HCT116 (cell line): ENCODE measurements at regions not wholly inside any gene's neighbourhood (a gene's known extent, or its start where the extent isn't known, plus 50 kb on each side); places are given as distances from the start of the nearest gene placed in this dataset.

ENCODE experiments used
- ATAC-seq: fragments of 200-7000 bp; cut with Tn5 transposase; 2 replicates; pipeline ENCODE4 v1.9.1; 2020; ENCODE audit warnings: mild to moderate bottlenecking, moderate library complexity
- BruUV-seq: library from RNA; stranded (reverse); fragments of 400-500 nt; replicated peaks from 2 replicates; lab custom pipeline; 2021; lab: Mats Ljungman, UMichigan
- CTCF ChIA-PET: fragments of 300-600 bp; sonication (Branson Sonifier 250); formaldehyde crosslinking; loops from one replicate; lab custom pipeline; 2021; ENCODE audit warnings: antibody characterized with exemption; lab: Charles Lee
- POLR2A ChIA-PET: fragments of 300-600, 350-600 bp; sonication (Branson Sonifier 250); formaldehyde crosslinking; loops from one replicate; lab custom pipeline; 2021; ENCODE audit warnings: antibody characterized with exemption; lab: Charles Lee
- RAD21 ChIA-PET, 2 experiments: fragments of 300-600 bp; sonication (Branson Sonifier 250); formaldehyde crosslinking; loops; one replicate each; lab custom pipeline; 2023; ENCODE audit warnings: low total read pairs in 2 of 2; ENCODE audit not compliant: uncharacterized antibody in 2 of 2, unreplicated experiment in 2 of 2, low non-redundant PET in 1 of 2; lab: Charles Lee
- DNase-seq: peaks from one replicate; pipeline ENCODE4 v3.0.0-alpha.2; 2010; ENCODE audit warnings: low read depth, low spot score
- H2AFZ ChIP-seq: fragments of 200-600 bp; shearing (Covaris generic), sonication (generic); 2 replicates; pipeline ENCODE4 v1.6.1; 2017; ENCODE audit warnings: low read depth, mixed run types, mixed read lengths, antibody characterized with exemption, low read length; ENCODE audit not compliant: poor library complexity, severe bottlenecking
- H3K27ac ChIP-seq: 2 replicates; pipeline ENCODE4 v1.5.1; 2012; ENCODE audit warnings: low read depth, low read length
- H3K27me3 ChIP-seq: fragments of 200-600 bp; sonication (generic); 2 replicates; pipeline ENCODE4 v1.6.1; 2016; ENCODE audit warnings: mixed run types, low read length, mixed read lengths; ENCODE audit not compliant: insufficient read depth
- H3K36me3 ChIP-seq, 2 experiments: fragments of 200-500 bp in 1 of 2; fragments of 200-600 bp in 1 of 2; sonication (Bioruptor generic) in 1 of 2; sonication (generic) in 1 of 2; 2 replicates each; pipeline versions ENCODE4 v1.5.1 to v1.6.1; 2014 to 2016; ENCODE audit warnings: low read length in 2 of 2, inconsistent platforms in 1 of 2, mixed read lengths in 1 of 2, mixed run types in 1 of 2; ENCODE audit not compliant: insufficient read depth in 2 of 2, control insufficient read depth in 1 of 2
- H3K4me1 ChIP-seq, 2 experiments: fragments of 200-600 bp in 1 of 2; sonication (generic) in 1 of 2; 2 replicates each; pipeline versions ENCODE4 v1.5.1 to v1.6.1; 2012 to 2017; ENCODE audit warnings: low read length in 2 of 2, inconsistent platforms in 1 of 2, mild to moderate bottlenecking in 1 of 2, mixed read lengths in 1 of 2, mixed run types in 1 of 2, moderate library complexity in 1 of 2; ENCODE audit not compliant: insufficient read depth in 2 of 2, control insufficient read depth in 1 of 2
- H3K4me2 ChIP-seq: fragments of 200-600 bp; sonication (generic); 2 replicates; pipeline ENCODE4 v1.6.1; 2017; ENCODE audit warnings: mixed run types, low read length, mixed read lengths
- H3K4me3 ChIP-seq, 2 experiments: fragments of 200-600 bp in 1 of 2; sonication (generic) in 1 of 2; replicated peaks in 1 of 2; 2 replicates each; pipeline ENCODE4 v1.5.1; 2011 to 2016; ENCODE audit warnings: low read length in 2 of 2, control low read depth in 1 of 2, low read depth in 1 of 2, mild to moderate bottlenecking in 1 of 2, mixed read lengths in 1 of 2, mixed run types in 1 of 2
- H3K79me2 ChIP-seq: fragments of 200-600 bp; sonication (generic); 2 replicates; pipeline ENCODE4 v1.6.1; 2017; ENCODE audit warnings: mild to moderate bottlenecking, mixed run types, low read length, moderate library complexity, mixed read lengths; ENCODE audit not compliant: insufficient read depth
- H3K9ac ChIP-seq: fragments of 200-600 bp; sonication (generic); 2 replicates; pipeline ENCODE4 v1.6.1; 2016; ENCODE audit warnings: low read length, mixed read lengths
- H3K9me2 ChIP-seq: fragments of 200-600 bp; sonication (generic), shearing (Covaris generic); 2 replicates; pipeline ENCODE4 v1.6.1; 2017; ENCODE audit warnings: mixed run types, mild to moderate bottlenecking, moderate library complexity; ENCODE audit not compliant: insufficient read depth
- H3K9me3 ChIP-seq, 2 experiments: fragments of 200-500 bp in 1 of 2; fragments of 200-600 bp in 1 of 2; sonication (Bioruptor generic) in 1 of 2; sonication (generic) in 1 of 2; 2 replicates each; pipeline ENCODE4 v1.6.1; 2014 to 2017; ENCODE audit warnings: low read length in 2 of 2, mixed read lengths in 2 of 2, inconsistent platforms in 1 of 2, low read depth in 1 of 2, mild to moderate bottlenecking in 1 of 2, mixed run types in 1 of 2, moderate library complexity in 1 of 2; ENCODE audit not compliant: control insufficient read depth in 1 of 2, insufficient read depth in 1 of 2
- H4K20me1 ChIP-seq: fragments of 200-600 bp; sonication (generic), shearing (Covaris generic); 2 replicates; pipeline ENCODE4 v1.6.1; 2017; ENCODE audit warnings: mixed run types, mild to moderate bottlenecking, moderate library complexity; ENCODE audit not compliant: insufficient read depth
- CBX3 ChIP-seq: IDR thresholded peaks from 2 replicates; pipeline ENCODE4 v1.6.1; 2012; ENCODE audit warnings: low read depth
- CEBPB ChIP-seq: IDR thresholded peaks from 2 replicates; pipeline ENCODE4 v1.6.1; 2012; ENCODE audit warnings: low read depth
- EGR1 ChIP-seq: IDR thresholded peaks from 2 replicates; pipeline ENCODE4 v1.6.1; 2012; ENCODE audit warnings: low read depth
- ELF1 ChIP-seq: IDR thresholded peaks from 2 replicates; pipeline ENCODE4 v1.6.1; 2012; ENCODE audit warnings: low read depth, borderline replicate concordance
- EZH2 ChIP-seq: fragments of 200-600 bp; sonication (generic); IDR thresholded peaks from 2 replicates; pipeline ENCODE4 v1.6.1; 2017; ENCODE audit warnings: antibody characterized with exemption, mixed run types
- EZH2phosphoT487 ChIP-seq: fragments of 200-600 bp; IDR thresholded peaks from 2 replicates; pipeline ENCODE4 v1.6.1; 2018; ENCODE audit warnings: antibody characterized with exemption, borderline replicate concordance
- POLR2A ChIP-seq: IDR thresholded peaks from 2 replicates; pipeline ENCODE4 v1.7.0; 2011; ENCODE audit warnings: borderline replicate concordance; ENCODE audit not compliant: insufficient read depth, insufficient read length; ENCODE audit errors: extremely low read depth
- POLR2AphosphoS5 ChIP-seq: IDR thresholded peaks from 2 replicates; pipeline ENCODE4 v1.6.1; 2011; ENCODE audit warnings: mild to moderate bottlenecking, low read depth, low read length, moderate library complexity
- SIN3A ChIP-seq: IDR thresholded peaks from 2 replicates; pipeline ENCODE4 v1.6.1; 2012; ENCODE audit warnings: low read depth
- SP1 ChIP-seq: IDR thresholded peaks from 2 replicates; pipeline ENCODE4 v1.6.1; 2012; ENCODE audit warnings: low read depth
- SRF ChIP-seq: IDR thresholded peaks from 2 replicates; pipeline ENCODE4 v1.6.1; 2012; ENCODE audit warnings: low read depth
- TCF7L2 ChIP-seq: IDR thresholded peaks from 2 replicates; pipeline ENCODE4 v1.7.0; 2011; ENCODE audit warnings: borderline replicate concordance, inconsistent platforms; ENCODE audit not compliant: insufficient read depth, insufficient read length; ENCODE audit errors: extremely low read depth
- ZFX ChIP-seq: fragments of 450-650 bp; IDR thresholded peaks from 2 replicates; pipeline ENCODE4 v1.6.1; 2017
- ZNF274 ChIP-seq: fragments of 200-500 bp; sonication (Bioruptor generic); IDR thresholded peaks from 2 replicates; pipeline ENCODE4 v1.6.1; 2014; ENCODE audit warnings: mild to moderate bottlenecking, low read depth, low read length, inconsistent platforms
- intact Hi-C: fragments of 100-400 bp; cut with micrococcal nuclease; formaldehyde crosslinking; loops from 2 replicates; pipeline ENCODE4 v1.10.0; 2022
- TF ChIP-seq, protein P1 (sequence below): IDR thresholded peaks from 2 replicates; pipeline ENCODE4 v1.6.1; 2012
- TF ChIP-seq, protein P2 (sequence below): IDR thresholded peaks from 2 replicates; pipeline ENCODE4 v1.6.1; 2012
- TF ChIP-seq, protein P3 (sequence below): IDR thresholded peaks from 2 replicates; pipeline ENCODE4 v1.6.1; 2011; ENCODE audit warnings: mild to moderate bottlenecking, low read length, moderate library complexity; ENCODE audit not compliant: insufficient replicate concordance; ENCODE audit errors: extremely low read depth
- TF ChIP-seq, protein P4 (sequence below), 3 experiments: fragments of 200-600 bp in 1 of 3; sonication (generic) in 1 of 3; IDR thresholded peaks in 2 of 3; conservative IDR thresholded peaks in 1 of 3; 2 replicates each; pipeline ENCODE4 v1.5.1; 2012 to 2017; ENCODE audit warnings: low read depth in 2 of 3, low read length in 2 of 3, antibody characterized with exemption in 1 of 3, borderline replicate concordance in 1 of 3, control low read depth in 1 of 3, mild to moderate bottlenecking in 1 of 3, mixed read lengths in 1 of 3, mixed run types in 1 of 3, moderate library complexity in 1 of 3; ENCODE audit not compliant: insufficient read depth in 1 of 3
- TF ChIP-seq, protein P5 (sequence below): IDR thresholded peaks from 2 replicates; pipeline ENCODE4 v1.6.1; 2012; ENCODE audit warnings: low read depth

DNA sequence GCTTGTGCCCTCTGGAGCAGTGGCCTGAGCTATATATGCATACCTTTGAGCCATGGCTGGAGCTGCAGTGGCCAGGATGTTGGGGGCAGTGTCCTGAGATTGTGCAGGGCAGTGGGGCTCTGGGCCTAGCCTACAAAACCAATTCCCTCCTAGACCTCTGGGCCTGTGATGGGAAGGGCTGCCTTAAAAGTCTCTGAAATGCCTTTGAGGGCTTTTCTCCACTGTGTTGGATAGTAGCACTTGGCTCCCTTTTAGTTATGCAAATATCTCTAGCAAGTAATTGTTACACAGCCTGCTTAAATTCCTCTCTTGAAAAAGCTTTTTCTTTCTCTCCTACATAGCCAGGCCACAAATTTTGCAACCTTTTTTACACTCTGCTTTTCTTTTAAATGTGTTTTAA, 426.4 kb downstream of the ACTR3B start:
- Histone ChIP-seq H2AFZ (no peak overlapping the region), H3K9me3 (no peaks in the 10 kb centered on the region), H3K79me2 (no peaks in the 10 kb centered on the region), H3K27me3 (no peaks in the 10 kb centered on the region), H4K20me1 (no peaks in the 10 kb centered on the region), H3K36me3 (no peaks in the 10 kb centered on the region), H3K9me2 (no peaks in the 10 kb centered on the region), H3K4me2 (no peak overlapping the region), H3K4me1 (no peaks in the 10 kb centered on the region), H3K9ac (no peak overlapping the region), H3K27ac (no peak overlapping the region), H3K4me3 (no peak overlapping the region)
- no TSS peak for BruUV-seq
- intact Hi-C loops = no loop called here
- POLR2A ChIA-PET = no interaction called here
- ATAC-seq (no peak), DNase-seq (no peak)
- CTCF ChIA-PET = no interaction called here
- RAD21 ChIA-PET = no interaction called here
- TF ChIP-seq, protein P1, sequence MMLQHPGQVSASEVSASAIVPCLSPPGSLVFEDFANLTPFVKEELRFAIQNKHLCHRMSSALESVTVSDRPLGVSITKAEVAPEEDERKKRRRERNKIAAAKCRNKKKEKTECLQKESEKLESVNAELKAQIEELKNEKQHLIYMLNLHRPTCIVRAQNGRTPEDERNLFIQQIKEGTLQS = no peak
- no peak for TF ChIP-seq EGR1
- no peak for TF ChIP-seq EZH2
- no peak for TF ChIP-seq SIN3A
- TF ChIP-seq POLR2A = no peak
- TF ChIP-seq ZFX = no peak
- TF ChIP-seq, protein P2, sequence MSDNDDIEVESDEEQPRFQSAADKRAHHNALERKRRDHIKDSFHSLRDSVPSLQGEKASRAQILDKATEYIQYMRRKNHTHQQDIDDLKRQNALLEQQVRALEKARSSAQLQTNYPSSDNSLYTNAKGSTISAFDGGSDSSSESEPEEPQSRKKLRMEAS = no peak
- no peak for TF ChIP-seq SP1
- TF ChIP-seq ZNF274 = no peak
- no peak for TF ChIP-seq EZH2phosphoT487
- TF ChIP-seq, protein P3, sequence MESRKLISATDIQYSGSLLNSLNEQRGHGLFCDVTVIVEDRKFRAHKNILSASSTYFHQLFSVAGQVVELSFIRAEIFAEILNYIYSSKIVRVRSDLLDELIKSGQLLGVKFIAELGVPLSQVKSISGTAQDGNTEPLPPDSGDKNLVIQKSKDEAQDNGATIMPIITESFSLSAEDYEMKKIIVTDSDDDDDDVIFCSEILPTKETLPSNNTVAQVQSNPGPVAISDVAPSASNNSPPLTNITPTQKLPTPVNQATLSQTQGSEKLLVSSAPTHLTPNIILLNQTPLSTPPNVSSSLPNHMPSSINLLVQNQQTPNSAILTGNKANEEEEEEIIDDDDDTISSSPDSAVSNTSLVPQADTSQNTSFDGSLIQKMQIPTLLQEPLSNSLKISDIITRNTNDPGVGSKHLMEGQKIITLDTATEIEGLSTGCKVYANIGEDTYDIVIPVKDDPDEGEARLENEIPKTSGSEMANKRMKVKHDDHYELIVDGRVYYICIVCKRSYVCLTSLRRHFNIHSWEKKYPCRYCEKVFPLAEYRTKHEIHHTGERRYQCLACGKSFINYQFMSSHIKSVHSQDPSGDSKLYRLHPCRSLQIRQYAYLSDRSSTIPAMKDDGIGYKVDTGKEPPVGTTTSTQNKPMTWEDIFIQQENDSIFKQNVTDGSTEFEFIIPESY = no peak
- TF ChIP-seq SRF = no peak
- TF ChIP-seq TCF7L2 = no peak
- TF ChIP-seq, protein P4, sequence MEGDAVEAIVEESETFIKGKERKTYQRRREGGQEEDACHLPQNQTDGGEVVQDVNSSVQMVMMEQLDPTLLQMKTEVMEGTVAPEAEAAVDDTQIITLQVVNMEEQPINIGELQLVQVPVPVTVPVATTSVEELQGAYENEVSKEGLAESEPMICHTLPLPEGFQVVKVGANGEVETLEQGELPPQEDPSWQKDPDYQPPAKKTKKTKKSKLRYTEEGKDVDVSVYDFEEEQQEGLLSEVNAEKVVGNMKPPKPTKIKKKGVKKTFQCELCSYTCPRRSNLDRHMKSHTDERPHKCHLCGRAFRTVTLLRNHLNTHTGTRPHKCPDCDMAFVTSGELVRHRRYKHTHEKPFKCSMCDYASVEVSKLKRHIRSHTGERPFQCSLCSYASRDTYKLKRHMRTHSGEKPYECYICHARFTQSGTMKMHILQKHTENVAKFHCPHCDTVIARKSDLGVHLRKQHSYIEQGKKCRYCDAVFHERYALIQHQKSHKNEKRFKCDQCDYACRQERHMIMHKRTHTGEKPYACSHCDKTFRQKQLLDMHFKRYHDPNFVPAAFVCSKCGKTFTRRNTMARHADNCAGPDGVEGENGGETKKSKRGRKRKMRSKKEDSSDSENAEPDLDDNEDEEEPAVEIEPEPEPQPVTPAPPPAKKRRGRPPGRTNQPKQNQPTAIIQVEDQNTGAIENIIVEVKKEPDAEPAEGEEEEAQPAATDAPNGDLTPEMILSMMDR (IDR thresholded peaks at IDR 0.05 in 2 of 3, conservative IDR thresholded peaks at IDR 0.05 in 1 of 3; ENCODE audit: borderline replicate concordance in 1 of 3, insufficient read depth in 1 of 3, low read depth in 2 of 3, low read length in 2 of 3) = no peak
- no peak for TF ChIP-seq ELF1
- no peak for TF ChIP-seq CBX3
- TF ChIP-seq, protein P5, sequence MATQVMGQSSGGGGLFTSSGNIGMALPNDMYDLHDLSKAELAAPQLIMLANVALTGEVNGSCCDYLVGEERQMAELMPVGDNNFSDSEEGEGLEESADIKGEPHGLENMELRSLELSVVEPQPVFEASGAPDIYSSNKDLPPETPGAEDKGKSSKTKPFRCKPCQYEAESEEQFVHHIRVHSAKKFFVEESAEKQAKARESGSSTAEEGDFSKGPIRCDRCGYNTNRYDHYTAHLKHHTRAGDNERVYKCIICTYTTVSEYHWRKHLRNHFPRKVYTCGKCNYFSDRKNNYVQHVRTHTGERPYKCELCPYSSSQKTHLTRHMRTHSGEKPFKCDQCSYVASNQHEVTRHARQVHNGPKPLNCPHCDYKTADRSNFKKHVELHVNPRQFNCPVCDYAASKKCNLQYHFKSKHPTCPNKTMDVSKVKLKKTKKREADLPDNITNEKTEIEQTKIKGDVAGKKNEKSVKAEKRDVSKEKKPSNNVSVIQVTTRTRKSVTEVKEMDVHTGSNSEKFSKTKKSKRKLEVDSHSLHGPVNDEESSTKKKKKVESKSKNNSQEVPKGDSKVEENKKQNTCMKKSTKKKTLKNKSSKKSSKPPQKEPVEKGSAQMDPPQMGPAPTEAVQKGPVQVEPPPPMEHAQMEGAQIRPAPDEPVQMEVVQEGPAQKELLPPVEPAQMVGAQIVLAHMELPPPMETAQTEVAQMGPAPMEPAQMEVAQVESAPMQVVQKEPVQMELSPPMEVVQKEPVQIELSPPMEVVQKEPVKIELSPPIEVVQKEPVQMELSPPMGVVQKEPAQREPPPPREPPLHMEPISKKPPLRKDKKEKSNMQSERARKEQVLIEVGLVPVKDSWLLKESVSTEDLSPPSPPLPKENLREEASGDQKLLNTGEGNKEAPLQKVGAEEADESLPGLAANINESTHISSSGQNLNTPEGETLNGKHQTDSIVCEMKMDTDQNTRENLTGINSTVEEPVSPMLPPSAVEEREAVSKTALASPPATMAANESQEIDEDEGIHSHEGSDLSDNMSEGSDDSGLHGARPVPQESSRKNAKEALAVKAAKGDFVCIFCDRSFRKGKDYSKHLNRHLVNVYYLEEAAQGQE = no peak
- no peak for TF ChIP-seq CEBPB
- TF ChIP-seq POLR2AphosphoS5 = no peak
